GM19467 (cell line): ENCODE measurements at regions not wholly inside any gene's neighbourhood (a gene's known extent, or its start where the extent isn't known, plus 50 kb on each side); places are given as distances from the start of the nearest gene placed in this dataset.
"Not testable (repeated sequence)": the region's sequence is repeated elsewhere in the genome, so short reads cannot be mapped to it uniquely, and the experiment has no call there.

Experiments used
- ATAC-seq: cut with Tn5 transposase; IDR thresholded peaks from one replicate; pipeline ENCODE4 v1.9.1; 2021; ENCODE audit warnings: mild to moderate bottlenecking, moderate library complexity; ENCODE audit not compliant: unreplicated experiment

DNA sequence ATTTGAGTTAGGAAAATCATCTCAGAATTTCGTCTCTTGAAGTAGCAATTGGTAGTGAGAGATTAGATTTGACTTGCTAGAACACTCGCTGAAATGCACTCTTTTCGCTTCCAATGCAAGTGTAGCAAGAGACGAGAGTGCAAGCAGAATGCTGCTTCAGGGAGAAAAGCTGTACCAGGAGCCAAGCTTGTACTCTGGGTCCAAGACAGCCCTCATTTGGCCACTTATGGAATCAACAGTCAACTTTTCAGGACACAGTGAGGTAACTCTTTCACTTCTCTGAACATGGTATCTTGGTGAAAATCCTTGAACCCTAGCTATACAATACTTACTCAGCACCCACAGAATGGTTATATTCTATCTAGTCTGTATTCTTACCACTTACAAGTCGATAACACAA, 107.6 kb upstream of the TERB2 start:
- not testable (repeated sequence) for ATAC-seq

DNA sequence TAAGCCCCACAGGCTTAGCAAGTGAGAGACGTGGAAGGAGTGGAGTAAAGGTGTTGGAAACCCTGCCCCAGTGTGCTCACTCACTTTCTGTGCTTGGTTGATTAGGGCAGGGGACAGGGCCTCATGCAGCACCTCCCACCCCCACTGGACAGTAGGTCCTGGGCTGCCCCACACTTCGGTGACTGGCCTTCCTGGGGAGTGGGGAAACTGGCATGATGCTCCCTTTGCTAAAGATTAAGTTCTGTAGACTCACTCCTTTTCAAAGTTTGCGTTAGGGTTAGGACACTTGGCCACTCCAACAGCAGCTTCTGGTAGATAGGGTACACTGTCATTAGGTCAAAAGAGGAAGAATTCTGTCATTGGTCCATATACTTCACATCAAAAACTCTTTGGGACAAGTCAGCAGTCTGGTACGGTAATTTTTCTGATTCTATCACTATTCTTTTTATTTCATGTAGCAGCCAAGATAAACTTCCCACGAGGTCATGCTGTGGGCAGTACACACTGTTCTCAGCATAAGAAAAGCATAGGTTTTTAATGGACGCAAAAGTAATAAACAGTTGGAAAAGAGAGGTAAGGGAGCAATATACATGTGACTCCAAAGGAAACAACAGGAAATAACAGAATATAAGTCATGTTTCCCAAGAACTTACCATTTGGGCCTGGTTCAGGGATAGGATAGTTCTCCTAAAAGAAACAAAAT, 106.6 kb upstream of the TERB2 start:
- ATAC-seq, result not testable (repeated sequence)

DNA sequence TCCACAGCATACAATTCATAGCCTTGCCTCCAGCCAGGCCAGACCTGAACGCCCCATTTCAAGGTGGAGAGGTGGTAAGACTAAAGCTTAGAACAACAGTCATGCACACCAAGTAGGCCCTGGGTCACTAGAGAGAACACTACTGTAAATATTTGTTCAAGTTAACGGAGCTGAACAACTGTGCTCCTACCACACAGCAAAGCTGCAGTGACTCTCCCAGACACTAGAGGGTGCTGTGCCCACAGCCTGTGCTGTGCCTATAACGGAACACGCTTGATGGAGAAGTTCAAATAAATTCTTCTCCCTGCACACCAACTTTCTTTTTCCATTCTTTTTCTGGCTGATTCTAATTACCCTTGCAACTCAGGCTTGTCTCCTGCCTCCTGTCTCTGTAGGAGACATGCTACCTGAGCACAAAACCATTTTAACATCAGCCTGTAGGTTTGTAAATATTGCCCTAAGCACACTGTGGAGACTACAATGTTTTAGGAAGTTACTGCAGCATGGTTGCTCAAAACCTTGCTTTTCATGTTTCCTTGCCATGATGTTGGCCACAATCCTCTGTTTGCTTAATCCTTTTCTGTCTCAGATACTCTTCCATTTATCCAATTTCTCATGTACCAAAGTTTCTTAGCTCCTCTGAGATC, 103.1 kb upstream of the TERB2 start:
- ATAC-seq, result peak; percentile 91

DNA sequence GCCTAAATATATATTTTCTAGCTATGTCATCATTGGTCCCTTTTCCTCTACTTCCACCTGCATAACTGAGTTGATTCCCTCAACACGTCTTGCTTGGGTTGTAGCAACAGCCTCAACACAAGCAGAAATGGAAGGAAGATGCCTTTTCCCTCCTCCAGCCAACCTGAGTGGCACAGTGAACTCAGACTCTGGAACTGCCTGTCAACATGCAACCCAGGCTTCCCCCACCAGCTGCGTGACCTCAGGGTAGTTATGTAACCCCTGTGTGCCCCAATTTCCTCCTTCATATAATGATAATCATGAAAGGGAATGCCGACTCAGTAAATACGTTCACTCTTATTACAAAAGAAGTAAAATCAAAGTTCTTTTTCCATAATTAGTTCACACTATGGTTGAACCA, 101.8 kb upstream of the TERB2 start:
- ATAC-seq, result not testable (repeated sequence)

DNA sequence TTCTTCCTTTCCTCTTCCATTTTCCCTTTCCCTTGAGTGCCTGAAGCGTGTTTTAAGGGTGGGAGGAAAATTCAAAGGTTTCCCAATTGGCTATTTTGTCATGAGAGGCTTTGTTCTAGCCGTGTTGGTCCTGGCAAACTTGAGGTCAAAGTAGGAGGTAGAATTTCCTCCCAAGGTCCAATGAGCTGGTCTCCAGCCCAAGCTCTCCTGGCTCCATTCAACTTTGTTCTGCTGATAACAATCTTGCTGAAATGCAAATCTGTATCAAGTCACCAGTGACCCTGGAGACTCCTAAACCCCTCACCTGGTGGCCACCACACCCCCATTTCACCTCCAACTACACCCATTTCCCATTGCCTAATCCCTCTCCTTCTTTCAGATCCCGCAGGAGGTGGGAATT, 100.2 kb upstream of the TERB2 start:
- not testable (repeated sequence) for ATAC-seq

DNA sequence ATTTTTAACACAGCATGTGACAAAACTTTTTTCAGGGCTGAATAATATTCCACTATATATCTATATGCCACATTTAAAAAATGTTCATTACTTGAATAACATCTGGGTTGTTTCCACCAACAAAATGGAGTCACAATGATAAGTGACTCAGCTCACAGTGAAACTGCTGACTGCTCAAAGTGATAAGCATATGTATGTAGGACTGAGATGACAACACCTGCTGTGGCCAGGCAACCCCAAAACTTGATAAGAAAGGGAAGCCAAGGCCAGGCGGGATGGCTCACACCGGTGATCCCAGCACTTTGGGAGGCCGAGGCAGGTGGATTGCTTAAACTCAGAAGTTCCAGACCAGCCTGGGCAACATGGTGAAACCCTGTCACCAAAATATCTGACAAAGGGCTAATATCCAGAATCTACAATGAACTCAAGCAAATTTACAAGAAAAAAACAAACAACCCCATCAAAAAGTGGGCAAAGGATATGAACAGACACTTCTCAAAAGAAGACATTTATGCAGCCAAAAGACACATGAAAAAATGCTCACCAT, 99.2 kb upstream of the TERB2 start:
- ATAC-seq, result not testable (repeated sequence)

DNA sequence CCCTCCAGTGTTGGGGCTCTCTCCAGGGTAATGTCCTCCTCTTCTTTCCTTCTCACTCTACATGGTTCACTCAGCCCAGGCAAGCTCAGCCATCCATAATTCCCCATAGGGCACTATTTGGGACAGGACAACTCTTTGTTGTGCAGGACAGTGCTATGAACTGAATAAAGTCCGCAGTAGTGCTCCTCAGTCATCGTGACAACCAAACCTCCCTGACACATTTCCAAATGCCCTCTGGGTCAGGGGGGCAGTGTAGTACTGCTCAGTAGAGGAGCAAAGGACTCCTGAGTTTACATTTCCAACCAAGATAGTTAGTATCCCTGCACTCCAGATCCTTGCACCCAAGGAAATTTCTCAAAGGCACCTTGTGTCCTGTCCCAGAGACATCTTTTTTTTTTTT, 97.4 kb upstream of the TERB2 start:
- ATAC-seq, result not testable (repeated sequence)

DNA sequence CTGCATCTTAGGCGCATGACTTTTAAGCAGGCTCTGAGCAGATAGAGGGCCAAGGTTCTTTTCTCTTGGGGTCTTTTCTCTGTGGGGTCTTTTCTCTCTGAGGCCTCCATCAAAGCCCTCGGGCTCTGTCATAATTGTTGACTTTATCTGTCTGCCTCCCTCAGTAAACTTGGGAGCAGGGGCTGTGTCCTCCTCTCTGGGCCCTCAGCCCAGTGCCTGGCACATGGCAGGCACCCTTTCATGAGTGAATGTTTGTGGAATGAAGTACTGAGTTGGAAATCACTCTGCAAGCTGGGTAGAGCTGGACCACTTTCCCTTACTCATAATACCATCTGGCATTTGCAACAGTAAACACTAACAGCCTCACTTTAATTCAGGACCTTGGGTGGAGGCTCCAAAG, 96.3 kb upstream of the TERB2 start:
- not testable (repeated sequence) for ATAC-seq

DNA sequence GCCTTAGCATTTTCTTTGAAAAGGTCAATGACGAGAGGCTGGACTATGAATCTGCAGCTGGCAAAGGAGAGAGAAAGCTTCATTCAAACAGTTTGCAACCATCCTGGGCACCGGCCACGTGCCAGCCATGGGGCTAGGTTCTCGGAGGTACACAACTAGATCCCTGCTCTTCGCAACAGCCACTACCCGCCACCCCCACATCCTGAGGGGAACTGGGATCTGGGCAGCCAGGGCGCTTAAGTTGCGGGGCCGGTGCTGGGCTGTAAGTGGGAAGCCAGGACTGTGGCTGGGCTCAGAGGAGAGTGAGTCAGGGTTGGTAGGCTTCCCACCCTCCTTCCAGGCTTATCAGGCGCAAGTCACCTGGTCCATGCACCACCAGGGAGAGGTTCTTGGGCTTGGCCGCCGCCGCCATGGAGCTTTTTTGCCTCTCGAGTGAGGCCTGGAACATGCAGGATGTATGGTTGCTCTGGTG, 95.0 kb upstream of the TERB2 start:
- ATAC-seq, result no peak

DNA sequence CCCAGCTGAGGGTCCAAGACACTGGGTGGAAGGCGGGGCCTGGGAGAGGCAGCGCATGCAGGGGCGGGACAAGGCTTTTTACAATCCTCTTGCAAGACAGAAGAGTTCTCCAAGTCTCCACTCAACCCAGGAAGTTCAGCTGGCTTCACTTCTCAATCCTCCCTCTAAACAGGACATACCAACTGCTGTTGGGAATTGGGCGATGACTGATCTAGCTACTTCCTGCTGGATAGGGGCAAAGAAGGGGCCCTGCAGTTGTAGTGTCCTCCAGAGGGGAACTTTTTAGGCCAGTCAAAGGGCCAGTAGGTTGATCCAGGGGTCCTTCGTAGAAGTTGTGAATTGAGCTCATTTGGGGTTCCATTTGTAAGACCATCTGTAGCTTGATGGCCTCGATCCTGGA, 94.6 kb upstream of the TERB2 start:
- ATAC-seq, result no peak

DNA sequence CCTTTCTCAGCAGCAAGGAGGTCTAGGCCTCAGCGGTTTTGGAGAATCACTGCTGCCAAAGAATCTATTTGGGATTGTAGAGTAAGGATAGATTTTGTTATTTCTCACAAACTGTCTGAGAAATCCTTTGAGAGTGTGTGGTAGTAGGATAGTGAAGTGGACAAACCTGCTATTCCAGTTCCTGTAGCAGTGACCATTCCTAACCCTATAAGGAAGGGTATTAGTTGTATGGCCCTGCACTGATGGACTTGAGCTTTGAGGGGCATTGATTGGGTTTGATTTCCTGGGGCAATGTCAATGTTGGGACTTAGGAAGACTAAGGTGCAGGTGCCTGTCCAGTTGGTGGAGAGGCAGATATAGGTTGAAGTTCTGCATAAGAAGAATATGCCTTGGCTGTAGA, 93.6 kb upstream of the TERB2 start:
- not testable (repeated sequence) for ATAC-seq

DNA sequence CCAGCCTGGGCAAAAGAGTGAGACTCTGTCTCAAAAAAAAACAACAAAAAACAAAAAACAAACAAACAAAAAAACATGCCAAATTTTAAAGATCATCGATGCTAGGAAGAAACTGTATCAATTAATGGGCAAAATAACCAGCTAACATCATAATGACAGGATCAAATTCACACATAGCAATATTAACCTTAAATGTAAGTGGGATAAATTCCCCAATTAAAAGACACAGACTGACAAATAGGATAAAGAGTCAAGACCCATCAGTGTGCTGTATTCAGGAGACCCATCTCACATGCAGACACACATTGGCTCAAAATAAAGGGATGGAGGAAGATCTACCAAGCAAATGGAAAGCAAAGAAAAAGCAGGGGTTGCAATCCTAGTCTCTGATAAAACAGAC, 88.4 kb upstream of the TERB2 start:
- ATAC-seq, result not testable (repeated sequence)

DNA sequence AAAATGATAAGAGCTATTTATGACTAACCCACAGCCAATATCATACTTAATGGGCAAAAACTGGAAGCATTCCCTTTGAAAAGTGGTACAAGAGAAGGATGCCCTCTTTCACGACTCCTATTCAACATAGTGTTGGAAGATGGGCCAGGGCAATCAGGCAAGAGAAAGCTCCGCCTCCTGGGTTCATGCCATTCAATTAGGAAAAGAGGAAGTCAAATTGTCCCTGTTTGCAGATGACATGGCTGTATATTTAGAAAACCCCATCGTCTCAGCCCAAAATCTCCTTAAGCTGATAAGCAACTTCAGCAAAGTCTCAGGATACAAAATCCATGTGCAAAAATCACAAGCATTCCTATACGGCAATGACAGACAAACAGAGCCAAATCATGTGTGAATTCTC, 86.4 kb upstream of the TERB2 start:
- ATAC-seq, result not testable (repeated sequence)

DNA sequence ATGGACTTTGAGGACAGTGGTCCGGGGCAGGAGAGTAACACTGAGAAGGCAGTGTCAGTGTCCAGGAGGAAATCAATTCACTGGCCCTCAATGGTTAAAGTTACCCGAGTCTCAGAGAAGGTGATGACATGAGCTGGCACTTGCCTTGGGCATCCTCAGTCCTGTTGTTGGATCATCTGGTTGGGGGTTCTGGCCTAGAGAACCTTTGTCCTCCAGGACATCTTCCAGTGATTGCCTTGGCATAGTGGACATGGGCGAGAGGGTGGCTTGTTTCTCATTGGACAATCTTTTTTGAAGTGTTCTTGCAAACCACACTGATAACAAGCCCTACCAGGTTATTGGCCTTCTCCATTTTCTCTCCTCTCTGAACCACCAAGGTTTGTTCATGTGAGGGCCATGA, 83.4 kb upstream of the TERB2 start:
- ATAC-seq, result no peak

DNA sequence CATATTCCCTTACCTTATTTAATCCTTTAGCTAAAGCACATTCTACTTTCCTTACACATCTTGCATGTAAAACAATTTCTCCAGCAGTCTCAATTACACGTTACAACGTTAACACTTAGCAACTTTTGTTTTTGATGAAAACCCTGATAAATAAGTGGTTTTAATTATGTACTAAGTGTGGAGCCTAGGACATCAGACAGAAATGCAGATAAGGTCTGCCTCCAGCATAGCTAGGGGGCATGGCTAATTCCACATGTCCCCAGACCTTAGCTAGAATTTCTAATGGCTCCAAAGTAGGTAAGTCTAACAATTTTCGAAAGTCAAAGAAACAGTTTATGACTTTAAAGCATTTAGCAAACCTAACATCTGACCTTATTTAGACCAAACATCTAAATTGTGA, 77.4 kb upstream of the TERB2 start:
- no peak for ATAC-seq

DNA sequence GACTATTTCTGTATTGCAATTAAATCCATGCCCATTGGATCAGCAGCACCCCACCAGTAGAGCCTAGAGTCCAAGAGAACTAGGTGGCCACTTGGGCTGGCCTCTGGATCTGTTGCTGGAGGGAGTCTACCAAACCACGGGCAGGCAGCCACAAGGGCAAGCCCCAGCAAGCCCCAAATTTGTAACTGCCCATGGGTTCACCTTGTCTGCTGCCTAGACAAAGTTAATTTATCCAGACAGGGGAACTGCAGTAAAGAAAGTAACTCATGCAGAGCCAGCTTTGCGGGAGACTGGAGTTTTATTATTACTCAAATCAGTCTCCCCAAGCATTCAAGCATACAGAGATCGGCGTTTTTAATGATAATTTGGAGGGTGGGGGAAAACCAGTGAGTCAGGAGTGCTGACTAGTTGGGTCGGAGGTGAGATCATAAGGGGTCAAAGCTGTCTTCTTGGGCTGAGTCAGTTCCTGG, 74.0 kb upstream of the TERB2 start:
- peak; percentile 67 for ATAC-seq

DNA sequence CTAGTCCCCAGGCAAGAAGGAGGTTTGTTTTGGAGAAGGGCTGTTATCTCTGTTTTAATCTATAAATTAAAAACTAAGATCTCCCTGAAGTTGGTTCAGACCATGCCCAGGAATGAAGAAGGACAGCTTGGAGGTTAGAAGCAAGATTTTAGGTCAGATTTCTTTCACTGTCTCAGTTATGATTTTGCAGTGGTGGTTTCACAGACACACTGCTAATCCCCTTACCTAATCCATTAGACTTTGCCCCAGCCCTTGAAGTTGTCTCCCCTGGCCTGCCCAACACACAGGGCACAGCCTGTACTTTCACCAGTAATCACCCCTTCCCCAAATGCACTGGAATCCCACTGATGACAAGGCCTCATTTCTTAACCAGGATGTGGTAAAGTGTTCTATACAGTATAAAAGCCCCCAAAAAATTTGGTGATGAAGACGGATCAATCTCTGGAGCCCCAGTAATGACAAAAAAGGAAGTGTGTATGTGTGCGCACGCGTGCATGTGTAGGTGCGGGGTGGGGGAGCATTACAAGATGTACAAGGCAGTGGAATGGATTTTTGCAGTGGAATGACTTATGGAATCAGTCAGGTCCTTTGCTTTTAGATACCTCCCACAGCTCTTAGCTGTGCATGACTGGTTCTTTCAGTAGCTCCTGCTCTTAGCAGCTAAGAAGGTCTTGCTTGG, 73.1 kb upstream of the TERB2 start:
- no peak for ATAC-seq

DNA sequence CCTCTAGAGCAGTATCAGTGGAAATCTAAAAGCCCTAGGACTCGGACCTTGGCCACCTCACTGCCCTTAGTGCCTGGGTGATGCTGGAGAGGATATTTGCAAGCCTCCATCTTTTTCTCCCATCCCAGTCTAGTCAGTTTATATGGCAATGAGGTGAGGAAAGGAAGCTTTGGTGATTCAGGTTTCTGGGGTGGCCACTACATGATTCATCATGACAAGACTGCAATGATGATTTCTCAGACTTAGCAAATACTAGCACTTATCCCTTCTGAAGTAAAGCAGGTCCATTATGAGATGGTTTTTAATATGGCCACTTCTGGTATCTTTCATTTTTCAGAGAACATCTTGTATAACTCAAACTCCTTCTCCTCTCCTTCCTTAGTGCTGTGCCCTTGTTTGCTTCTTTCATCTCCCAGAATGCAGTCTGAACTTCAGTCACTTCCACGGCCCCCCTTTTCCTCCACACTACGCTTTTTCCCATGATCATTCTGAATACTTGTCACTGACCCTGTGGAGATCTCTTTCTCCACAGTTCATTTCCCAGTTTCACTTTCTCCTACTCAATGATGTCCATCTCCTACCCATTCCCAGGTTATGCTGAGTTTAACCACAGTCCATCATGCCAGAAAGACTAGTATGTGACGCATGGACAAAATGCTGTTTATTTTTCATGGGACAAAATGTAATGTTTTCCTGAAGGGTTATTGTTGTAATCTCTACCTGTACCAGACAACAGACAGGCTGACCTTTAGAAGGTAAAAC, 57.4 kb upstream of the TERB2 start:
- not testable (repeated sequence) for ATAC-seq

DNA sequence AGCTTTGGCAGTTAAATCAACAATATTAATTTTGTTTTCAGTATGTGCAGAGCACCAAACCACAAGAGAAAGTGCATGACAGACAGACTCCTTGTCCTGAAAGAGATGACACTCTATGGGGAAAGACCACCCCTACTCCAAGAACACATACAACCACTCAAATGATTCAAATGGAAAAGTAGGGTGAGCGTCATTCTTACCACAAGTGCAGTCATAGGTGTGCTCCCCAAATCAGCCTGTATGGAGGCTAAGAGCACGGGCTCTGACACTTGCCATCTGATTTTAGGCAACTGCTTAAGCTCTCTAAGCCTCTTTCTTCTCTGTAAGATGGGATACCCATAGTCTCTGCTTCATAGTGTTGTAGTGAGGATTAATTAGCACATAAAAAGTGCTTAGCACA, 56.7 kb upstream of the TERB2 start:
- not testable (repeated sequence) for ATAC-seq

DNA sequence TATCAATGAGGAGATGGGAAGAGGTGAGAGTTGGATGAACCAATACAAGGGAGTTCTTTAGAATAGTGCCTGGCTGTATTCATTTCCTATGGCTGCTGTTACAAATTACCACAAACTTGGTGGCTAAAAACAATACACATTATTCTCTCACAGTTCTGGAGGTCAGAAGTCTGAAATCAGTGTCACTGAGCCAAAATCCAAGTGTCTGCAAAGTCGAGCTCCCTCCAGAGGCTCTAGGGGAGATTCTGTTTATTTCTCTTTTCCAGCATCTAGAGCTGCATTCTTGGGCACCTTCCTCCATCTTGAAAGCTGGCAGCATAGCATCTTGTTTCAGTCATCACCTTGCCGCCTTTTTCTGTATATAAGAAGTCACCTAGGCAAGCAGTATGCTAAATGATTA, 55.7 kb upstream of the TERB2 start:
- ATAC-seq, result not testable (repeated sequence)

DNA sequence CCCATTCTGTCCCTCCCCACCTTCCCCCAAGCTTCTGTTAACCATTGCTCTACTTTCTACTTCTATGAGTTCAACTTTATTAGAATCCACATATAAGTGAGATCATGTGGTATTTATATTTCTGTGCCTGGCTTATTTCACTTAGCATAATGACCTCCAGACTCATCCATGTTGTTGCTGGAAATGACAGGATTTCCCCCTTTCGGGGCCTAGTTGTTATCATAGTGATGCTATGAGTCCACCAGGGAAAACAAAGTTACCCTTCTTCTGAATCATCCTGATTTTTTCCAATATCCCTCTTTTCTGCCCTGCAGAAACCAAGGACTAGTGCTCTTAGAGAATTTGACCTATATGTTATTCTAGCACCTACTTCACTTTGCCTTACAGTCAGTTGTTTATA, 53.2 kb upstream of the TERB2 start:
- not testable (repeated sequence) for ATAC-seq
